GM12878 (cell line): ENCODE measurements at regions not wholly inside any gene's neighbourhood (a gene's known extent, or its start where the extent isn't known, plus 50 kb on each side); places are given as distances from the start of the nearest gene placed in this dataset.

Source experiments
- ATAC-seq: fragments of 200-7000 bp; cut with Tn5 transposase; 3 replicates; pipeline ENCODE4 v1.9.1; 2020; ENCODE audit warnings: mild to moderate bottlenecking, moderate library complexity
- BruUV-seq: library from RNA; stranded (reverse); fragments of 400-500 nt; replicated peaks from 2 replicates; lab custom pipeline; 2021; lab: Mats Ljungman, UMichigan
- CTCF ChIA-PET: fragments of 300-600 bp; sonication (Branson Sonifier 250); formaldehyde crosslinking; extraction: SDS; loops from one replicate; lab custom pipeline; 2021; ENCODE audit warnings: inconsistent platforms; lab: Yijun Ruan, JAX
- POLR2A ChIA-PET: fragments of 350-600 bp; formaldehyde crosslinking; extraction: SDS; loops from one replicate; lab custom pipeline; 2021; ENCODE audit warnings: inconsistent platforms; lab: Charles Lee
- RAD21 ChIA-PET: fragments of 300-600 bp; sonication (Branson Sonifier 250); formaldehyde crosslinking; loops from one replicate; lab custom pipeline; 2023; ENCODE audit warnings: antibody characterized with exemption; ENCODE audit not compliant: unreplicated experiment; lab: Charles Lee
- SMC1A ChIA-PET: fragments of 300-600 bp; sonication (Branson Sonifier 250); formaldehyde crosslinking; loops from one replicate; lab custom pipeline; 2023; ENCODE audit not compliant: unreplicated experiment, uncharacterized antibody; lab: Charles Lee
- DNase-seq: peaks from one replicate; pipeline ENCODE4 v3.0.0-alpha.2; 2011; ENCODE audit warnings: low read depth, low spot score
- FAIRE-seq: peaks from 3 replicates; lab custom pipeline; 2011; peaks lifted over from hg19 to GRCh38; lab: Jason Lieb, UNC
- H2AFZ ChIP-seq: 2 replicates; pipeline ENCODE4 v1.6.0; 2011; ENCODE audit warnings: low read depth, low read length, control low read depth; ENCODE audit not compliant: control insufficient read depth
- H3K27ac ChIP-seq: 2 replicates; pipeline ENCODE4 v1.5.1; 2011; ENCODE audit warnings: control low read depth; ENCODE audit not compliant: control insufficient read depth, insufficient read depth
- H3K27me3 ChIP-seq, 2 experiments: replicated peaks in 1 of 2; 2 replicates each; pipeline versions ENCODE4 v1.6.0 to v1.6.1; 2011; ENCODE audit warnings: low read length in 1 of 2; ENCODE audit not compliant: control insufficient read depth in 2 of 2, insufficient read depth in 2 of 2
- H3K36me3 ChIP-seq, 2 experiments: 2 replicates each; pipeline ENCODE4 v1.5.1; 2011; ENCODE audit warnings: low read length in 1 of 2; ENCODE audit not compliant: control insufficient read depth in 2 of 2, insufficient read depth in 2 of 2
- H3K4me1 ChIP-seq: 2 replicates; pipeline ENCODE4 v1.6.1; 2011; ENCODE audit warnings: mild to moderate bottlenecking, low read length, moderate library complexity, mixed read lengths; ENCODE audit not compliant: control insufficient read depth, insufficient read depth
- H3K4me2 ChIP-seq: 2 replicates; pipeline ENCODE4 v1.6.0; 2011; ENCODE audit warnings: control low read depth; ENCODE audit not compliant: control insufficient read depth, insufficient read depth
- H3K4me3 ChIP-seq: fragments of 200-600 bp; sonication (generic); 2 replicates; pipeline ENCODE4 v1.5.1; 2016
- H3K79me2 ChIP-seq: 2 replicates; pipeline ENCODE4 v1.6.0; 2011; ENCODE audit warnings: low read length; ENCODE audit not compliant: control insufficient read depth, insufficient read depth
- H3K9ac ChIP-seq: 2 replicates; pipeline ENCODE4 v1.8.0; 2011; ENCODE audit warnings: low read length, control low read depth, mixed read lengths; ENCODE audit not compliant: control insufficient read depth, insufficient read depth
- H3K9me3 ChIP-seq: replicated peaks from 3 replicates; pipeline ENCODE4 v1.5.1; 2011; ENCODE audit warnings: mild to moderate bottlenecking, low read length; ENCODE audit not compliant: control insufficient read depth, insufficient read depth
- H4K20me1 ChIP-seq: 2 replicates; pipeline ENCODE4 v1.6.0; 2011; ENCODE audit not compliant: control insufficient read depth, insufficient read depth
- BACH1 ChIP-seq: fragments of 450-650 bp; IDR thresholded peaks from 2 replicates; pipeline ENCODE4 v1.6.1; 2017; ENCODE audit warnings: mild to moderate bottlenecking, borderline replicate concordance
- CHD1 ChIP-seq: IDR thresholded peaks from 2 replicates; pipeline ENCODE4 v1.6.1; 2012; ENCODE audit warnings: low read depth, low read length, improper control_type of control experiment
- DPF2 ChIP-seq: fragments of 450-650 bp; IDR thresholded peaks from 2 replicates; pipeline ENCODE4 v1.6.1; 2017; ENCODE audit warnings: mild to moderate bottlenecking
- E2F8 ChIP-seq: fragments of 450-650 bp; IDR thresholded peaks from 2 replicates; pipeline ENCODE4 v1.6.1; 2018; ENCODE audit warnings: mild to moderate bottlenecking, low read depth, moderate library complexity; ENCODE audit not compliant: partially characterized antibody
- HDAC6 ChIP-seq: fragments of 200-600 bp; sonication (generic); IDR thresholded peaks from one replicate; pipeline ENCODE4 v1.8.0; 2017; ENCODE audit warnings: antibody characterized with exemption; ENCODE audit not compliant: unreplicated experiment
- IKZF1 ChIP-seq: fragments of 450-650 bp; conservative IDR thresholded peaks from 2 replicates; pipeline ENCODE4 v1.6.1; 2017; ENCODE audit warnings: antibody characterized with exemption, mild to moderate bottlenecking
- IKZF2 ChIP-seq, 2 experiments: fragments of 450-650 bp; IDR thresholded peaks; 2 replicates each; pipeline ENCODE4 v1.6.1; 2017; ENCODE audit warnings: mild to moderate bottlenecking in 2 of 2, moderate library complexity in 2 of 2
- IRF4 ChIP-seq: IDR thresholded peaks from 2 replicates; pipeline ENCODE4 v1.6.1; 2011; ENCODE audit warnings: low read depth, low read length
- MEF2A ChIP-seq: IDR thresholded peaks from 2 replicates; pipeline ENCODE4 v1.6.1; 2011; ENCODE audit warnings: low read depth, mild to moderate bottlenecking, low read length, moderate library complexity; ENCODE audit not compliant: insufficient read depth
- MTA2 ChIP-seq: fragments of 450-650 bp; IDR thresholded peaks from 2 replicates; pipeline ENCODE4 v1.6.1; 2016; ENCODE audit warnings: low read depth, mild to moderate bottlenecking, moderate library complexity
- MTA3 ChIP-seq: IDR thresholded peaks from 2 replicates; pipeline ENCODE4 v1.6.1; 2012; ENCODE audit warnings: low read length, inconsistent platforms, borderline replicate concordance
- RAD51 ChIP-seq: fragments of 450-650 bp; IDR thresholded peaks from 2 replicates; pipeline ENCODE4 v1.6.1; 2016; ENCODE audit warnings: moderate library complexity, mild to moderate bottlenecking, inconsistent platforms
- SUZ12 ChIP-seq: fragments of 200-600 bp; sonication (generic); IDR thresholded peaks from one replicate; pipeline ENCODE4 v1.6.1; 2018; ENCODE audit warnings: antibody characterized with exemption, mild to moderate bottlenecking; ENCODE audit not compliant: unreplicated experiment
- TCF12 ChIP-seq: IDR thresholded peaks from 2 replicates; pipeline ENCODE4 v1.6.1; 2011; ENCODE audit warnings: low read depth, mild to moderate bottlenecking, low read length
- YBX1 ChIP-seq: fragments of 450-650 bp; IDR thresholded peaks from 2 replicates; pipeline ENCODE4 v1.6.1; 2016; ENCODE audit warnings: antibody characterized with exemption
- ZNF274 ChIP-seq: IDR thresholded peaks from one replicate; pipeline ENCODE4 v1.8.0; 2011; ENCODE audit not compliant: insufficient read length, insufficient read depth
- ZNF592 ChIP-seq: fragments of 450-650 bp; IDR thresholded peaks from 2 replicates; pipeline ENCODE4 v1.6.1; 2017; ENCODE audit warnings: mild to moderate bottlenecking, moderate library complexity
- WGBS: methylation state at CpG from one replicate; pipeline ENCODE4 v1.1.6; 2016; ENCODE audit warnings: low lambda C conversion rate; ENCODE audit not compliant: insufficient replicate concordance, insufficient coverage; ENCODE audit errors: missing lambda C conversion rate; 5-methylcytosine and 5-hydroxymethylcytosine counted together
- in situ Hi-C: fragments of 300-500 bp; cut with MboI; formaldehyde crosslinking; loops from 9 replicates; pipeline ENCODE4 v1.14.3; 2018; ENCODE audit warnings: mixed read lengths
- intact Hi-C: fragments of 100-400 bp; cut with micrococcal nuclease; formaldehyde crosslinking; loops from one replicate; pipeline ENCODE4 v1.14.2; 2022; ENCODE audit not compliant: unreplicated experiment

- TF ChIP-seq E2F8 (no peak), TCF12 (no peak), ZNF274 (no peak), YBX1 (0 out of 2 replicates have a peak, but pooled peaks have one; percentile 43), IRF4 (no peak), HDAC6 (no peak)
These were observed 59.8 kb upstream of the CCDC167 start (continued) for GRCh38 chr6:37559501-37559900.

GRCh38 chr6:37559050-37559449 is 59.4 kb upstream of the CCDC167 start:
- peaks cover 86% of the 10 kb centered on the region for H3K4me1 ChIP-seq
- no peaks in the 10 kb centered on the region for H4K20me1 ChIP-seq
- no peak overlapping the region for H2AFZ ChIP-seq
- in situ Hi-C loops = loop anchor here (10.0 kb wide), 1 partner anchor 64 kb away; the partner anchor contains the start of gene CCDC167
- peaks cover 3% of the 10 kb centered on the region; the same call in 2 of the 3 replicates for H3K9me3 ChIP-seq
- H3K79me2 ChIP-seq = peaks cover 67% of the 10 kb centered on the region
- FAIRE-seq = no peak
- WGBS = 47% methylated on average over 6 of the region's 6 CpGs
- ChIA-PET CTCF (interaction anchor here (0.9 to 18.7 kb wide), 4 partner anchors 9 to 131 kb away, joined by 3 to 590 read pairs (median 121); no protein-coding TSS in a partner anchor), SMC1A (interaction anchor here (0.7 to 12.0 kb wide), 6 partner anchors 10 to 68 kb away, joined by 3 to 346 read pairs (median 7); no protein-coding TSS in a partner anchor), RAD21 (interaction anchor here (1.0 to 8.3 kb wide), 5 partner anchors 11 to 68 kb away, joined by 3 to 76 read pairs (median 13); no protein-coding TSS in a partner anchor), POLR2A (interaction anchor here (0.9 to 9.7 kb wide), 7 partner anchors 10 to 1129 kb away, joined by 3 to 114 read pairs (median 4); no protein-coding TSS in a partner anchor)
- DNase-seq = no peak
- intact Hi-C loops = loop anchor here (5.0 to 10.0 kb wide), 2 partner anchors 127 to 404 kb away; partner anchors contain the start of gene CMTR1
- no peaks in the 10 kb centered on the region for H3K27me3 ChIP-seq
- H3K4me2 ChIP-seq = peak overlapping the region; percentile 31
- ATAC-seq = no peak
- peak overlapping the region; percentile 91 for H3K27ac ChIP-seq
- peak overlapping the region; percentile 11; the same call in 1 of the 2 replicates for H3K4me3 ChIP-seq
- H3K9ac ChIP-seq = peak overlapping the region; percentile 86
- H3K36me3 ChIP-seq = no peaks in the 10 kb centered on the region; a peak in 1 of 4 replicates
- no TSS peak for BruUV-seq
- TF ChIP-seq ZNF592 (peak; percentile 89; the same call in 1 of the 2 replicates), MTA2 (peak; percentile 38; the same call in 1 of the 2 replicates), IKZF1 (0 out of 2 replicates have a peak, but pooled peaks have one; percentile 36), MTA3 (no peak), BACH1 (no peak), IKZF2 (IDR thresholded peaks at IDR 0.05) (peak; percentile 36 to 37; a peak in 2 of 4 replicates), DPF2 (0 out of 2 replicates have a peak, but pooled peaks have one; percentile 33), RAD51 (peak; percentile 48; the same call in 1 of the 2 replicates), CHD1 (no peak), SUZ12 (no peak), MEF2A (no peak)
